Spleen (tissue), 7 donors: ENCODE measurements at regions not wholly inside any gene's neighbourhood (a gene's known extent, or its start where the extent isn't known, plus 50 kb on each side); places are given as distances from the start of the nearest gene placed in this dataset.

Source experiments
- POLR2AphosphoS5 ChIP-seq, 3 donors: sonication (generic); formaldehyde crosslinking; IDR thresholded peaks; one replicate each; pipeline ENCODE4 v1.5.1; 2017; ENCODE audit warnings: antibody characterized with exemption in 3 of 3
- TF ChIP-seq, protein P1 (sequence below), 11 experiments: fragments of 200-600 bp in 7 of 11; fragments of 450-650 bp in 4 of 11; sonication (generic) in 4 of 11; IDR thresholded peaks in 8 of 11; conservative IDR thresholded peaks in 3 of 11; 1 replicate in 7 of 11; 2 replicates in 4 of 11; pipeline versions ENCODE4 v1.4.0 to v1.8.0; 2016 to 2021; ENCODE audit warnings: antibody characterized with exemption in 11 of 11, inconsistent platforms in 4 of 11, mild to moderate bottlenecking in 1 of 11
- donor health status: DM: no; HTN: no; CAD: no; lungs with moderate emphysema.
- donor health status: DM: no; HTN: no; CAD: no.
- donor health status: DM: no; HTN: no; CAD: no.

- TF ChIP-seq, protein P1, sequence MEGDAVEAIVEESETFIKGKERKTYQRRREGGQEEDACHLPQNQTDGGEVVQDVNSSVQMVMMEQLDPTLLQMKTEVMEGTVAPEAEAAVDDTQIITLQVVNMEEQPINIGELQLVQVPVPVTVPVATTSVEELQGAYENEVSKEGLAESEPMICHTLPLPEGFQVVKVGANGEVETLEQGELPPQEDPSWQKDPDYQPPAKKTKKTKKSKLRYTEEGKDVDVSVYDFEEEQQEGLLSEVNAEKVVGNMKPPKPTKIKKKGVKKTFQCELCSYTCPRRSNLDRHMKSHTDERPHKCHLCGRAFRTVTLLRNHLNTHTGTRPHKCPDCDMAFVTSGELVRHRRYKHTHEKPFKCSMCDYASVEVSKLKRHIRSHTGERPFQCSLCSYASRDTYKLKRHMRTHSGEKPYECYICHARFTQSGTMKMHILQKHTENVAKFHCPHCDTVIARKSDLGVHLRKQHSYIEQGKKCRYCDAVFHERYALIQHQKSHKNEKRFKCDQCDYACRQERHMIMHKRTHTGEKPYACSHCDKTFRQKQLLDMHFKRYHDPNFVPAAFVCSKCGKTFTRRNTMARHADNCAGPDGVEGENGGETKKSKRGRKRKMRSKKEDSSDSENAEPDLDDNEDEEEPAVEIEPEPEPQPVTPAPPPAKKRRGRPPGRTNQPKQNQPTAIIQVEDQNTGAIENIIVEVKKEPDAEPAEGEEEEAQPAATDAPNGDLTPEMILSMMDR (IDR thresholded peaks at IDR 0.05 in 8 of 11, conservative IDR thresholded peaks at IDR 0.05 in 3 of 11), result no peak
- TF ChIP-seq POLR2AphosphoS5 (IDR thresholded peaks at IDR 0.05), result no peak
These were observed 1794.1 kb upstream of the LRRTM1 start for GRCh38 chr2:82098617-82099016.
